GM21367 (cell line): ENCODE measurements at regions not wholly inside any gene's neighbourhood (a gene's known extent, or its start where the extent isn't known, plus 50 kb on each side); places are given as distances from the start of the nearest gene placed in this dataset.
"Not testable (repeated sequence)": the region's sequence is repeated elsewhere in the genome, so short reads cannot be mapped to it uniquely, and the experiment has no call there.

Source experiments
- ATAC-seq: cut with Tn5 transposase; IDR thresholded peaks from one replicate; pipeline ENCODE4 v1.9.1; 2021; ENCODE audit not compliant: unreplicated experiment

GRCh38 chr7:20083781-20084180, 133.4 kb downstream of the MACC1 start:
- peak; percentile 48 for ATAC-seq

GRCh38 chr7:20079080-20079479, 138.1 kb downstream of the MACC1 start:
- ATAC-seq = no peak

DNA sequence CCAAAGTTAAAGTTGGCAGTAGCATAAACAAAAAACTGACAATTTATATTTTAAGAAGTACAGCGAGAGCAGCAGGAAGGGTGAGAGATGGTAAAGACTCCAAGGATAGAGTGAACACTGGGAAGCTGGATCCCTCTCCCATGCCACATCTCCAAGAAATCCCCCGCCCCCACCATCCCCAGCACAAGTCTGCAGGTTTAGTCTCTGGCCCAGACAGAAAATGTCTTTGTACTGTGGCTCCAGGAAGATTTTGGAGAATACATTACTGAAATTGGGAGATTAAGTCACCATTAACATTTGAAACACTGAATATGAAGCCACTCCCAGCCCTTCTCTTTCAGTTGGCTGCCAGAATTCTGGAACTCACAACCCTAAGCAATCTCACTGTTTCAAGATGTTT, 140.3 kb downstream of the MACC1 start:
- ATAC-seq = no peak

DNA sequence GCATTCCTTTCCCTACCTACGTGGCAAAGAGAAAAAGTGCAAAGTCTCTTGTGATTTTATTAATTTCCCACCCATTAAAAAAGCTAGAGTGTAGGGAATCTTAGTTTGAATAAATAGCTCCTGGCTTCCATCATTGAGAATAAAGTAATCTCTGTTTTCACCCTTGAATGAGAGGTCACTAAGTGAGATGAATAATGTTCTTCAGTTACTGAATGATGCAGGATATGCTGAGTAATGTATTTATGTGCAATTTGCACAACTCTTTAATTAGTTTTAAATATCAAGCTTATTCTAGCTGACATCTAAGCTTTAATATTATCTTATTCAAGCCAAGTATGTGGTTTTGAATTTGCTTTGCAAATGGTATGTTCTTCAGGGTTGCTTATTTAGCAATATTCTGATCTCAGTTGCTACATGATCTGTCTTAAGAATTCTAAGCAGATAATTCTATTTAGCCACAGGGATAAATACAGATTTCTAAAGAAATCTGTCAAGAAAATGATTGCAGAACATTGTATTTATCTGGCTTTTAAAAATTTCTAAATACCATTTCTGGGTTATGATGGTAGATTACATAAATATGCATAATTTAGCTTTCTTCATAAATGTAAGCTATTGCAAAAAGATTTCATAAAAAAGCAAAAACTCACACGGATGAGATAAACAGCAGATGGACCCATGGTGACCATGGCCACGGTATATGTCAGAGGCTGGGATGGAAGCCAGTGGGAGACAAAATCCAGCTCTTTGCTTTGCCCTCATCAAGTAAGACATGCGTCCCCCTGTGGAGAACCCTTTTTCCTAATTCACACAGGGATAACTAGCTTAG, 141.0 kb downstream of the MACC1 start:
- ATAC-seq = no peak

DNA sequence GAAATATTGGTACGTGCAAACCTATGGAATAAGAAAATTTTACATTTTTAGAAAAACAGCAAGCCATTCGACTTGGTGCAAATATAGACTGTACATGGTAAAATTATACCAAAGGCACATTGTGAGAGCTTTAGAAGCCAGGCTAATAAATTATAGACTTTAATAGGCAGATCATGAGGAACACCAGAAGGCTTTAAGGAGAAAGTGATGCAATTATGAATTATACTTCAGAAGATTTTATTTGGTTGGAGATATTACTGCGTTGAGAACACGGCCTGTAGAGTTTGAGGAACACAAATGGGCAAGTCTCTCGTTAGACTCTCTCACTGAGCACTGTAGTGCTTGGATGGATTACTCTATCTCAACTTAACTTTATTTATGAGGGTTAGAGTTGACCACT, 141.7 kb downstream of the MACC1 start:
- ATAC-seq = no peak

DNA sequence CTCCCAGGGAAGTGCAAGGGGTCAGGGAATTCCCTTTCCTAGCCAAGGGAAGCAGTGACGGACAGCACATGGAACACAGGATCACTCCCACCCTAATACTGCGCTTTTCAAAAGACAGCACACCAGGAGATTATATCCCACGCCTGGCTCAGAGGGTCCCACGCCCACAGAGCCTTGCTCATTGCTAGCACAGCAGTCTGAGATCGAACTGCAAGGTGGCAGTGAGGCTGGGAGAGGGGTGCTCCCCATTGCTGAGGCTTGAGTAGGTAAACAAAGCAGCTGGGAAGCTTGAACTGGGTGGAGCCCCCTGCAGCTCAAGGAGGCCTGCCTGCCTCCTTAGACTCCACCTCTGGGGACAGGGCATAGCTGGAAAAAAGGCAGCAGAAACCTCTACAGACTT, 149.2 kb downstream of the MACC1 start:
- not testable (repeated sequence) for ATAC-seq

DNA sequence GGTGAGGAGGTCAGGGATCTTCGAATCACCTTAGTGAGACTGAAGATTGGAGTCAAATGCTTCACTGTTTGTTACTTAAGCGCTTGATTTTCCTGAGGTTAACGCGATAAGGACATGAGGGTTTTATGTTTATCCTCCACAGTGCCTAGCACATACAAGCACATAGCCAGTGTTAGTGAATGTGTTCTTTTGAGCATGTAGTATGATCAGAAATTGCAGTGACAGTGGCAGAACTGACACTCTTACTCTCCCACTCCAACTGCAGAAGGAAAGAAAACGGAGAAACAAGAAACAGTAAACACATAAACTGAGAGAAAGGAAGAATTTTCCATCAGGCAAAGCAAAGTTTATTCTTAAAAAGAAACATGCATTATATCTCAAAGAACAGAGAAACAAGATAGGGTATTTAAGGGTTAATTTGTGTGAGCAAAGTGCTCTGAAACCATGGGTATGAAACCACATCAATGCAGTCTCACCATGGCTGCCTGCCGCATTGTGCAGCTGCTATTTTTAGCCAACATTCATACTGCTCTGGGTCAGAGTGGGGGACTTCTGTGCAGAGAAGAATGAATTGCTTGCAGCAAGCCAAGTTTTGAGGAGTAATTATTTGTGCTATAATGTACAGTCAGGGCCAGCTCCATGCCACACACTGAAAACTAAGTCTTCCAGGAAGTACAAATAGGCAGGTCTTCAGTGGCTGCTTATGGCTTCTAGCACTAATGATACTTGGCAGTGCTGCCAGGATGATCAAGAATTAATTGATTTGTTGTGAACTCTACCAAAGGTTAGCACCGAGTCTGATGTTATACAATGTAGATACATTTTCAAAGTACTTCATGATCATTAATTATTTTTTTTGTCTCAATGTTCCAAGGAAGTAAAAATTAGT, 152.0 kb downstream of the MACC1 start:
- peak; percentile 97 for ATAC-seq

- no peak for ATAC-seq
Measured at GRCh38 chr7:20064181-20064970, 152.8 kb downstream of the MACC1 start.

- no peak for ATAC-seq
Measured at GRCh38 chr7:20063644-20064043, 153.5 kb downstream of the MACC1 start.

DNA sequence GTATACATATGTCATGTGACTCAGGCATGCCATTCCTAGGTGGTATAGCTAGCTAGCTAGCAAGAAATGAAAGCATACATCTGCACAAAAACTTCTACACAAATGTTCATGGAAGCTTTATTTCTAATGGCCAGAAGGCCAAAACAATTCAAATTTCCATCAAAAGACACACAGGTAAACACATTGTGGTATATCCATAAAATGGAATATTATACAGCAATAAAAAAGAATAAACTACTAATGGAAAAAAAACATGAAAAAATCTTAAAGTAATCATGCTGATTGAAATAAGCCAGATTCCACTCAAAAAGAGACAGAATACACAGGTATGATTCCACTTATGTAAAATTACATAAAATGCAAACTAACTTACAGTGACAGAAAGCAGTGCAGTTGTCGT, 154.3 kb downstream of the MACC1 start:
- ATAC-seq = no peak

DNA sequence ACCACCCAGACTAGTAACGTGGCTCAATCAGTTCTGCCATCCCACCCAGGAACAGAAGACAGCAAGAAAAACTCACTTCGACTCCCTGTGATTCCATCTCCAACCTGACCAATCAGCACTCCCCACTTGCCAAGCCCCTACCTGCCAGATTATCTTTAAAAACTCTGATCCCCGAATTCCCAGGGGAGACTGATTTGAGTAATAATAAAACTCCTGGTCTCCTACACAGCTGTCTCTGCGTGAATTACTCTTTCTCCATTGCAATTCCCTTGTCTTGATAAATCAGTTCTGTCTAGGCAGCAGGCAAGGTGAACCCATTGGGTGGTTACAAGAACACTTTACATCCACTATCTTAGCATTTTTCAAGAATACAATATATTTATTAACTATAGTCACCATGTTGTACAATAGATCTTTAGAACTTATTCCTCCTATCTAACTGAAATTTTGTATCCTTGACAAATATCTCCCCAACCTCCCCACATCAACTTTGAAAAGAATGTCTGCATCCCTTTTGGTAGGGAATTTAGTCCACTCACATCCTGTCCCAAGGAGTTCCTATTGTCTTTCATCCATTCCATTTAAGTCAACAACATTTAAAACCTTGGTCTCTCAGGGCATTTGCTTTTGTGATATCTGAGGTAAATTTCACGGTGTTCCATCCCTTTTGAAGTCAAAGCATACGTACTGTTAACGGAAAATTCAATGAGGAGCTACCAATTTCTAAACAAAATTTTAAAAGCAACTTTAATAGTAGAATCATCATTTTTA, 163.7 kb downstream of the MACC1 start:
- no peak for ATAC-seq

DNA sequence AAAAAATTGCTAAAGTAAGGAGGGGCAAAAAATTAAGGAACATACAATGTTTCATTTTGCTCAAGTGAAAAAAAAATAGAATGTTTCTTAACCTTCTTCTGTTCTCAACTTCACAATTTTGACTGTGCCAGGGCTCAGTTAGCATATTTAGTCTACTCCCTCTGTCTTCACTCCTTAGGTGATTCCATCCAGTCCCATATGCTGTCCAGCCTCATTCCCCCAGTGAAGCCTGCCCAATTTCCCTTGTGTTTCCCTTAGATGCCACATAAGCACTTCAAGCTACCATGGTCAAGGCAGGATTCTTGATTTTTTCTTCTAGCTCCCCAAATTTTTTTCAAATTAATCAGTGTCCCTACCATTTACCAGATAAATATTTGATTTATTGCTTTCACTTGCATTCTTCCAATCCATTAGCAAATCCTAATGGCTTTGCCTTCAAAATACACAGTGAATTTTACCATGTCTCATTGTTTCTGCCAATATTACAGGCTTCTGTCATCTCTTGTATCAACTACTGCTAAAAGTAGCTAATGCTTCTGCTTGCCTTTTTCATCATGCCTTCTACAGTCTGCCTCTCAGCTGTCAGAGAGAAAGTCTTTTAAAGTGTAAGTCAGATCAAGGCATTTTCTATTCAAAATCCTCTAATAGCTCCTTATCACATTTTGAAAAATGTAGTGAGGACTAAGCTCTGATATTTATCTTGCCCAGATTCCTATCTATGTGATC, 166.8 kb downstream of the MACC1 start:
- ATAC-seq = no peak

GRCh38 chr7:20038676-20039075, 178.5 kb downstream of the MACC1 start:
- ATAC-seq = no peak

DNA sequence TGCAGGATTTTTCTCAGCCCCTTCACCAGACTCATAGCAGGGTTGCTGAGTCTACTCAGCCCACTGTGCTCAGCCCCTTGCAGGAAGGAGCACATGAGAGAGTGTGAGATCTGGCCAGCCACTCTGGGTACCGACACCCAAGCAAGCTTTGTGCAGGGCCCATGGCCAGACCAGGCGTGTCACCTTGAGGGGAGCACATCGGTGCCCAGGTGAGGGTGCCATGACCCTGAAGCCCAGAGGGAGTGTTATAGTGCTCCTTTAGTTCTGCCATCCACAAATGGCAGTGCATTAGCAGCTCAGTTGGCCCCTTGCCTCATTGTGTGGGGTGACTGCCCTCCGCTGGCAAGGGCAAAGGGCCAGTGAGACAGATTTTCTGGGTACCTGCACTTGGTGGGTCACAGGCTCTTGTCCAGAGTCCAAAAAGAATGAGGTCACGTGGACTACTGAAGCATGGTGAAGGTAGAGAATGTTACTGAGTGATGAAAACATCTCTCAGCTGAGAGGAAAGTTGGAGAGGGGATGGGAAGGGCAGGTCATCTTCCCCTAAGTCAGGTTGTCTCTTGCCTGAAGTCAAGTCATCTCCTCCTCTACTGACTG, 181.8 kb downstream of the MACC1 start:
- ATAC-seq = no peak

DNA sequence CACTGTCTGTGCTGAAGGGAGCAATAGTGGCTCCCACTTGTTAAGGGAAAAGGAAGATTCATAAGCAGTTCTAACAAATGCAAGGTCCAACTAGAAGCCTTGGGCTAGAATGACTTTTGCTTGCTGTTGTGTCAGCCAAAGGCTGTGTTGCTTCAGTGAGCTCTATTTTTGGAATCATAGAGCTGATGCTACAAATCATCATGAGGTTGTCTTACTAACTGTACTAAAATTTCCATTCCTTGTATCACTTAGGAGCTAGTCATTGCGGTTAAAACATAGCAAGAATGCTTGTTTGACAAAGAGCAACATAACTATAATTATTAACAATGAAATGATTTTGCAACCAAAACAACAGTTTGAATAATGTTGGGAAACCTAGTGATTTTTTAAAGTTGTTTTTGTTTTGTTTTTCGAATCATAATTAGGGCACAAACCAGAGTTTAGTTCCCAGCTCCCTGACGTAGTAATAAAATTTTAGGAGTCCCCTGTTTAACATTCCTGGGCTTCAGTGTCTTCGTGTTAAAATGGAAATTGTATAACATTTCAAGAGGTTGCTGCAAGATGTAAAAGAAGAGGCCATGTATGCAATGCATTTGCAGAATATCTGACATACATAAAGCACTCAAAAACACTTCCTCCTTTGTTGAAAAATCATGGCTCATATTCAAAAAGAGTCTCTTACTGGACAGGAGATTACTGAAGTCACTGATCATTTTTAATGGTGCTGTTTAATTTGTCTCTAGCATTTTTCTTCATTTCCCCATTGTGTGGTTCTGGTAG, 183.4 kb downstream of the MACC1 start:
- no peak for ATAC-seq

GRCh38 chr7:20032741-20033140, 184.4 kb downstream of the MACC1 start:
- ATAC-seq = no peak

DNA sequence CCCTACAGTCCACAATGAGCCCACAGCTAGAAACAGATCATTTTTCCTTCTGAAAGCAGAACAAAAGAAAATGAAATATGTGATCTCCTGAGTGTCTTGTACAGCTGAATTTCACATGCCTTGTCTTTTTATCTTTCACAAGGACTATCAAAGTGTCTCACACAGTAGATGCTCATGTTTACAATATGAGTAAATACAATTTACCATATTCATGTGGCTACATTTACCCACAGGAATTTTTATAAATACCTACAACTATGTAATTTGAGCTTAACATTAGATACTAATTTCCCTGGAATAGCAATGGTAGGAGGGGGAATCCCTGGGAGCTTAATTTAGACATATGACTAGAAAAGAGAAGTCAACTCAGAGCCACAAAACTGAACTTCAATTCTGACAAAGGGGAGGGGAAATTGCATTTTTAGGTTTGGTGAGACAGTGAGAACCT, 186.2 kb downstream of the MACC1 start:
- ATAC-seq = no peak

GRCh38 chr7:20030417-20030816, 186.8 kb downstream of the MACC1 start:
- peak; percentile 89 for ATAC-seq

DNA sequence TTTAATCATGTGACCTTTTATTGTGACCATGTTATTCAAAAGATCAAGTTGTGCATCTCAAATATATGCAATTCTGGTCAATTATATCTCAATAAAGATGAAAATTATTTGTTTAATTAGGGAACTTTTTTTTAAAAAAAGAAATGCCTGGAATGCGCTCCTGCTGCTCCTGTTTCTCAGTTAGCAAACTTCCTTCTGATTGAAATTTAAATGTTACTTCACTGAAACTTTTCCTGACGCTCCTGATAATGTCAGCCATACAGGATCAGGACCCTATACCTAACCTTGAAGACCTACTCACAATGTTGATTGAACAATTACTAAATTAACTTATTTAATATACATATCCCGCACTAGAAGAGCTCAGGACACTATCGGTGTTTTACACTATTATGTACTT, 190.4 kb downstream of the MACC1 start:
- no peak for ATAC-seq
